ENCODE measurements at regions not wholly inside any gene's neighbourhood (a gene's known extent, or its start where the extent isn't known, plus 50 kb on each side); places are given as distances from the start of the nearest gene placed in this dataset.

- Histone ChIP-seq H4K91ac (ENCODE audit: insufficient read length, low read depth, low read length) (no peak overlapping the region), H4K8ac (replicated peaks; ENCODE audit: insufficient read length, low read depth, low read length) (no peak overlapping the region), H3K23me2 (ENCODE audit: insufficient read length, low read depth, low read length, poor library complexity, severe bottlenecking) (no peaks in the 10 kb centered on the region), H3K9ac (ENCODE audit: extremely low read depth, insufficient read length, low read length) (no peak overlapping the region), H2AK5ac (ENCODE audit: insufficient read length, low read length) (no peak overlapping the region), H3K9me3 (ENCODE audit: control insufficient read depth, low read depth, low read length) (no peaks in the 10 kb centered on the region), H3K79me2 (ENCODE audit: insufficient read depth, low read length) (no peaks in the 10 kb centered on the region), H3T11ph (ENCODE audit: low read length) (no peak overlapping the region), H3K4me2 (ENCODE audit: insufficient read depth, insufficient read length, low read length) (no peak overlapping the region), H3K14ac (ENCODE audit: insufficient read depth, low read length) (no peak overlapping the region), H3K23ac (ENCODE audit: insufficient read length, low read depth, low read length) (no peak overlapping the region), H3K56ac (ENCODE audit: insufficient read length, low read depth, low read length) (no peak overlapping the region), H3K27me3 (ENCODE audit: insufficient read depth, low read length) (no peaks in the 10 kb centered on the region), H2BK120ac (ENCODE audit: low read depth, low read length, poor library complexity, severe bottlenecking) (no peak overlapping the region), H2BK5ac (ENCODE audit: insufficient read length, low read length) (no peak overlapping the region), H3K4ac (ENCODE audit: low read depth, low read length) (no peak overlapping the region), H4K5ac (ENCODE audit: insufficient read length, low read depth, low read length) (no peak overlapping the region), H2AFZ (ENCODE audit: low read length) (no peak overlapping the region), H4K20me1 (ENCODE audit: control insufficient read depth, insufficient read depth, insufficient read length) (no peaks in the 10 kb centered on the region), H3K79me1 (ENCODE audit: insufficient read depth, low read depth, low read length, poor library complexity, severe bottlenecking) (no peaks in the 10 kb centered on the region), H2BK20ac (ENCODE audit: low read depth, low read length, poor library complexity, severe bottlenecking) (no peak overlapping the region), H3K18ac (ENCODE audit: insufficient read length, low read depth, low read length) (no peak overlapping the region), H2BK15ac (ENCODE audit: low read depth, low read length) (no peak overlapping the region), H2BK12ac (ENCODE audit: insufficient read length, low read depth, low read length) (no peak overlapping the region), H3K4me1 (ENCODE audit: insufficient read depth, low read length) (no peaks in the 10 kb centered on the region; the same call in 1 of the 2 replicates), H3K27ac (ENCODE audit: insufficient read length, low read depth, low read length) (no peak overlapping the region)
- no peak for DNase-seq
- WGBS (ENCODE audit: extremely low coverage, insufficient read length, low lambda C conversion rate): no CpG with 5 or more reads among the region's 4 CpGs
- Mint-ChIP-seq H3K27ac (peak overlapping the region in 1 of 3 experiments; percentile 14; a peak in 1 of 7 replicates), H3K36me3 (ENCODE audit: insufficient read depth in 1 of 3, low read depth in 3 of 3) (peaks cover 0 to 5% (median 1%) of the 10 kb centered on the region in 3 experiments; a peak in 2 of 7 replicates), H3K27me3 (ENCODE audit: low read depth) (peaks cover 18% of the 10 kb centered on the region), H3K4me1 (peaks cover 33 to 34% of the 10 kb centered on the region in 2 experiments), H3K9me3 (peaks cover 3 to 8% of the 10 kb centered on the region in 2 experiments; a peak in 3 of 5 replicates), H3K4me3 (no peak overlapping the region)
- TF ChIP-seq CTCF (conservative IDR thresholded peaks at IDR 0.05): no peak
Measured at GRCh38 chr22:27453725-27454124, 347.8 kb downstream of the MN1 start.
